BJ (cell line): ENCODE measurements at regions not wholly inside any gene's neighbourhood (a gene's known extent, or its start where the extent isn't known, plus 50 kb on each side); places are given as distances from the start of the nearest gene placed in this dataset.
"Not testable (repeated sequence)": the region's sequence is repeated elsewhere in the genome, so short reads cannot be mapped to it uniquely, and the experiment has no call there.

Experiments
- CTCF ChIA-PET: fragments of 350-600 bp; formaldehyde crosslinking; extraction: SDS; loops from one replicate; lab custom pipeline; 2021; ENCODE audit warnings: antibody characterized with exemption, inconsistent platforms; lab: Yijun Ruan, JAX
- POLR2A ChIA-PET: fragments of 300-600 bp; sonication (Branson Sonifier 250); formaldehyde crosslinking; extraction: SDS; loops from one replicate; lab custom pipeline; 2021; ENCODE audit warnings: antibody characterized with exemption; lab: Charles Lee
- DNase-seq: peaks from one replicate; pipeline ENCODE4 v3.0.0-alpha.2; 2011; ENCODE audit warnings: low read depth
- H3K27me3 ChIP-seq: 2 replicates; pipeline ENCODE4 v1.6.0; 2011; ENCODE audit warnings: low read length; ENCODE audit not compliant: control insufficient read depth, insufficient read depth
- H3K36me3 ChIP-seq: 2 replicates; pipeline ENCODE4 v1.5.1; 2011; ENCODE audit warnings: low read length; ENCODE audit not compliant: control insufficient read depth, insufficient read depth
- H3K4me3 ChIP-seq: 2 replicates; pipeline ENCODE4 v1.5.1; 2011; ENCODE audit warnings: low read depth, mild to moderate bottlenecking, control low read depth, low read length
- CTCF ChIP-seq: IDR thresholded peaks from 2 replicates; pipeline ENCODE4 v1.5.1; 2011; ENCODE audit warnings: low read depth, mild to moderate bottlenecking, control low read depth, inconsistent platforms, low read length, moderate library complexity; ENCODE audit not compliant: insufficient read depth

- ChIA-PET POLR2A (no interaction called here), CTCF (no interaction called here)
- no peaks in the 10 kb centered on the region for H3K27me3 ChIP-seq
- DNase-seq = no peak
- H3K4me3 ChIP-seq = no peak overlapping the region
- no peak for TF ChIP-seq CTCF
- H3K36me3 ChIP-seq = no peaks in the 10 kb centered on the region
Measured at GRCh38 chr14:43297794-43298193, 1209.3 kb downstream of the FSCB start.

GRCh38 chr14:43296061-43296460 is 1211.0 kb downstream of the FSCB start:
- H3K27me3 ChIP-seq, H3K36me3 ChIP-seq, DNase-seq, H3K4me3 ChIP-seq, POLR2A ChIA-PET, CTCF ChIA-PET: not testable (repeated sequence)

GRCh38 chr14:43285575-43285974 is 1221.5 kb downstream of the FSCB start:
- ChIA-PET CTCF (no interaction called here), POLR2A (no interaction called here)
- H3K4me3 ChIP-seq = no peak overlapping the region
- TF ChIP-seq CTCF = no peak
- H3K36me3 ChIP-seq = no peaks in the 10 kb centered on the region
- no peaks in the 10 kb centered on the region for H3K27me3 ChIP-seq
- DNase-seq = no peak

GRCh38 chr14:43260056-43260455 is 1247.0 kb downstream of the FSCB start:
- no peak for TF ChIP-seq CTCF
- CTCF ChIA-PET = interaction anchor here (0.7 kb wide), 2 partner anchors 10 to 1026 kb away, joined by 3 read pairs; no protein-coding TSS in a partner anchor
- no peak overlapping the region for H3K4me3 ChIP-seq
- POLR2A ChIA-PET = no interaction called here
- no peak for DNase-seq
- H3K27me3 ChIP-seq = no peaks in the 10 kb centered on the region
- H3K36me3 ChIP-seq = no peaks in the 10 kb centered on the region

GRCh38 chr14:43258396-43258795 is 1248.7 kb downstream of the FSCB start:
- ChIA-PET POLR2A (no interaction called here), CTCF (no interaction called here)
- DNase-seq = no peak
- H3K36me3 ChIP-seq = no peaks in the 10 kb centered on the region
- H3K27me3 ChIP-seq = no peaks in the 10 kb centered on the region
- no peak overlapping the region for H3K4me3 ChIP-seq
- no peak for TF ChIP-seq CTCF

GRCh38 chr14:43256996-43257395 is 1250.1 kb downstream of the FSCB start:
- CTCF ChIA-PET, H3K27me3 ChIP-seq, H3K4me3 ChIP-seq, H3K36me3 ChIP-seq, POLR2A ChIA-PET, DNase-seq: not testable (repeated sequence)
